GM20000 (cell line): ENCODE measurements at regions not wholly inside any gene's neighbourhood (a gene's known extent, or its start where the extent isn't known, plus 50 kb on each side); places are given as distances from the start of the nearest gene placed in this dataset.

Experiments
- DNase-seq: peaks from one replicate; pipeline ENCODE4 v3.0.0; 2012; ENCODE audit warnings: low spot score
- CTCF ChIP-seq: IDR thresholded peaks from 2 replicates; pipeline ENCODE4 v1.5.1; 2012; ENCODE audit warnings: mild to moderate bottlenecking, control low read depth; ENCODE audit errors: extremely low read depth, missing control alignments

GRCh38 chr13:73622381-73622780, 511.8 kb downstream of the KLF12 start:
- TF ChIP-seq CTCF, result no peak
- DNase-seq, result no peak

DNA sequence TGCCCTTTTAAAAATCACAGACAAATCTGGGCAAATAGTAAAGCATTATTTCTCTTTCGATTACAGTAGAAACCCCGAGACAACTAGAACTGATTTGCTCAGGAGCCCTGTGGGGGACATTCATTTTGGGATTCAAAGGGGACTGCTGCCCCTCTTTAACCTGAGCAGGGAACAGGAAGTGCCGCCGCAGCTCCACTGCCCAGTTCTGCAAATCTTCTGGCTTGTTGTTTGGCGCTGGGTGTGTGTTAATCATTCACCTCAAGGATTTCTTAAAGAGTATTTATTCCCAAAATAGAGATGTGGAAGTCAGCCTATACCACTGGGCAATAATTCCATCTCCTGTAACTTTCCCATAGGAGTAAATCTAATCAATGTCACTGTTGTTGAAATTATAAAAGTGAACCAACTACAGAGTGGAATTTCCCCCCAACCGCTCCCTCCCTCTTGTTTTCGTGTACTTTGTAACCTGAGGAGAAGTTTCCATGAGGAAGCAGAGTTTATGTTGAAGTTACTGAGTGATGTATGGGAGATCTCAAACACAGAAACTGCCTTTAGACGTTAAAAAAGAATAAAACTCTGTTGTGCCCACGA, 515.8 kb downstream of the KLF12 start:
- DNase-seq, result no peak

DNA sequence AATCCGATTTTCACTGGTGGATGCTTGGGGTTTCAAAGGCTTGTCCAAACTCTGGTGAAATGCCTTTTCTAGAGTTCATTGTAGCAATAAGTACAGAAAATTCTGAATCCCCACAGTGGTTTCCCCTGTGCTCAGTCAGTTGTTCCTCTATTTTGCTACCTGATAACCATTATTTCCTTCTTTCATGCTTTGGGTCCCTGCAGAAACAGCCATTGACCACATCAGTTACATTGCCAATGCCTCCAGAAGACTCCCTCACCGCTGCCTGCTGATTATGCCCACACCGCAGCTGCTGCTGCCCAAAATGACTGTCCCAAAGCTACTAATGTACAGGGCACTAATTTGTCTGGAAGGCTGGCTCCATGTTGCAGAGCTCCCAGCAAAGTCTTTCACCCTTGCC, 517.3 kb downstream of the KLF12 start:
- TF ChIP-seq CTCF, result no peak
- DNase-seq, result no peak

More for the DNA sequence above, 515.8 kb downstream of the KLF12 start:
- TF ChIP-seq CTCF, result no peak

DNA sequence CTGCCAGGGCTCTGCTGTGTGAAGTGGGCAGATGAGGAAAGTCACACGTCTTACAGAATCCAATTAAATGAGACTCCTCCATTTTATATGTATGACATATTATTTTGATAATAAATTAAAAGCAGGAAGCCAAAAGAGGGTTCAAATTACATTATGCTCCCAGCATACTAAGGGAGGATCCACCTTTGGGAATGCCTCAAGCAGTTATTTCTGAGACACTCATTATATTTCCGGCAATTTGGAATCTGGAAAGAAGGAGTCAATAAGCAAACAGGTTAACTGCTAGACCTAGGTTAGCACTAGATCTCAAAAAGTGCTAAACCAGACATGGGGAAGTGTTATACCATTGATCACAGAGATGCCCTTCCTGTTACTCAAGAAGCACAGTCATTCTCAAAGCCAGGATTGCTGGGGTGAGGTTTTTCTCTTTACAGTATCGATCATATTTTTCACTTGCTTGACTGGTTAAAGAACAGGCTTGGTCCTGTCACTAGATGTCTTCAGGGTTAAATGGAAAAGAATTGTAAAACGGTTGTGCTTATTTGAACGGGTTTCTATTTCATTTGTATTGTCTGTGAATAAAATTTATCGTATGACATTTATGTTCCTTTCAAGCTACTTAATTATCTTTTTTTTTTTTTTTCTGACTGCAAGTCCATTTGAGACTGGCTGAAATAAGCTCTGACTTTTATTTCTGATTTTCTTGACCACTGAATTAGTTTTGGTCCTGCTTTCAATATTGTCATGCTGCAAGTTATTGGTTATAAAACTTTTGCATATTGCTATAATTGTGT, 523.2 kb downstream of the KLF12 start:
- no peak for DNase-seq
- no peak for TF ChIP-seq CTCF

DNA sequence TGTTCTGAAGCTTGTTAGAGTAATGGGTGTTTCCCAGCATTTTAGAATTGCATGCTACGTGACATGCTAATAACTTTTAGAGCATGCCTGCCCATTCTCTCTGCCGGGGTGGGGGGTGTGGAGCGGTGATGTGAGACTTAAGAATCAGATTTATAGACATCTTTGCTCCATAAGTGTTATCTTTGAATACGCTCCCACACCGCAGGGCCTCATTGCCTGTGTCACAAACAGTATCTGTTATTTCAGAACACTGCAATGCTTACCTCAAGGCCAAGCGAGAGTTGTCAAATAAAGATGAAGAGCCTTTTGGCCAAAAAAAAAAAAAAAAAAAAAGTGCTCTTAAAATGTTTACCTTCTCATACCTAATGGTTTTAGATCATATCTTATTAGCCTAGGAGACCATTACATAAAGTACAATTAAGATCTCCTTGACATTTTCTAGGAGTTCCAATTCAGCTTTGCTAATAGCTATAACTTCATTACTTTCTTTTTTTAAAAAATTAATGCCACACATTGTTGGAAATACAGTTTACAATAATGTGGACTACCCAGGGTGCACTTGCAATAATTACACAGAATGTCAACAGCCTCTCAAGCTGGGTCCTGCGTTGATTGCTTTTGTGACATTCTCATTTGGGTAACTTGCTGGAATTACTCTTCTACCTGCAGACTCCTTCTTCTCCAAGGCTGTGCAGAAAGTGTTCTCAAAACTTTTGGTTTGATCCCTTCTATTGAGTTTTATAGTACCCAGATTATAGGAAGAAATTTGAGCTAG, 525.3 kb downstream of the KLF12 start:
- DNase-seq, result no peak
- TF ChIP-seq CTCF, result no peak

DNA sequence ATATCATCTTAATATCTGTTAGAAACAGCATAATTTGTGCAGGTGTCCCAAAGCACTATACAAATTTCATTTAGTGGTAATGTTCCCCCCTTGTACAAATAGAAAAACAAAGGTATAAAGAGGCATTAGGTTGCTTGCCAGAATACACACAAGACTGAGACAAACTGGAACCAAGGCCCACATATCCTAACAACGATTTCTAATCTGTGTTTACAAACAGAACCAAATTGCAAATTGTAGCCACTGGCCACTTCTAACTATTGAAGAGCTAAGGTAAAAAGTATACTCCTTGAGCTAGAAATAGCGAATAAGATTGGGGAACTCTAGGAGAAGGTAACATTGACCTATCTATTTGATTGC, 526.1 kb downstream of the KLF12 start:
- no peak for TF ChIP-seq CTCF
- no peak for DNase-seq
